Stimulated activated naive B cell treated with anti-CD40 and anti-IgM and Interleukin-4, amounts not matched to agents 10 μg/mL and 1 μg/mL and 100 μg/mL, for 72 hours (primary cell): ENCODE measurements at regions not wholly inside any gene's neighbourhood (a gene's known extent, or its start where the extent isn't known, plus 50 kb on each side); places are given as distances from the start of the nearest gene placed in this dataset.
"Not testable (repeated sequence)": the region's sequence is repeated elsewhere in the genome, so short reads cannot be mapped to it uniquely, and the experiment has no call there.

Source experiments
- ATAC-seq, 2 donors: fragments of 150-1000 bp; cut with Tn5 transposase; replicated peaks; 2 replicates each; pipeline ENCODE4 v1.10.0; 2021; ENCODE audit warnings: moderate library complexity in 1 of 2
- DNase-seq: peaks from one replicate; pipeline ENCODE4 v3.0.0; 2021
- H3K27ac Mint-ChIP-seq: one replicate; pipeline ENCODE4 v1.8.0; 2022; ENCODE audit warnings: mild to moderate bottlenecking, mixed read lengths
- H3K27me3 Mint-ChIP-seq, 2 donors: one replicate each; pipeline ENCODE4 v1.8.0; 2022; ENCODE audit warnings: mixed read lengths in 2 of 2
- H3K36me3 Mint-ChIP-seq, 2 donors: one replicate each; pipeline ENCODE4 v1.8.0; 2022; ENCODE audit warnings: mixed read lengths in 2 of 2, mild to moderate bottlenecking in 1 of 2
- H3K4me1 Mint-ChIP-seq, 2 donors: one replicate each; pipeline ENCODE4 v1.8.0; 2022; ENCODE audit warnings: mixed read lengths in 2 of 2, mild to moderate bottlenecking in 1 of 2
- H3K4me3 Mint-ChIP-seq, 2 donors: one replicate each; pipeline ENCODE4 v1.8.0; 2022; ENCODE audit warnings: mild to moderate bottlenecking in 2 of 2, mixed read lengths in 2 of 2, moderate library complexity in 1 of 2
- H3K9me3 Mint-ChIP-seq, 2 donors: one replicate each; pipeline ENCODE4 v1.8.0; 2022; ENCODE audit warnings: mixed read lengths in 2 of 2, mild to moderate bottlenecking in 1 of 2

- Mint-ChIP-seq H3K4me3 (no peak overlapping the region), H3K9me3 (peaks cover 7 to 8% of the 10 kb centered on the region in 2 donors)
Observed at GRCh38 chr17:54180950-54181349, 358.2 kb downstream of the KIF2B start.

GRCh38 chr17:54191261-54191660, 368.5 kb downstream of the KIF2B start:
- no peaks in the 10 kb centered on the region for H3K4me1 Mint-ChIP-seq
- no peak overlapping the region for H3K4me3 Mint-ChIP-seq
- ATAC-seq (no peak), DNase-seq (no peak)
- no peaks in the 10 kb centered on the region for H3K27me3 Mint-ChIP-seq
- no peak overlapping the region for H3K27ac Mint-ChIP-seq
- no peaks in the 10 kb centered on the region for H3K36me3 Mint-ChIP-seq
- H3K9me3 Mint-ChIP-seq: peaks cover 9 to 19% of the 10 kb centered on the region in 2 donors

More at GRCh38 chr17:54180950-54181349, 358.2 kb downstream of the KIF2B start:
- ATAC-seq (no peak), DNase-seq (no peak)
- Mint-ChIP-seq H3K27ac (no peak overlapping the region), H3K4me1 (no peaks in the 10 kb centered on the region), H3K36me3 (no peaks in the 10 kb centered on the region), H3K27me3 (no peaks in the 10 kb centered on the region)

GRCh38 chr17:54194268-54194667, 371.5 kb downstream of the KIF2B start:
- Mint-ChIP-seq H3K27me3 (no peaks in the 10 kb centered on the region), H3K4me1 (no peaks in the 10 kb centered on the region), H3K27ac (no peak overlapping the region), H3K9me3 (peaks cover 10 to 15% of the 10 kb centered on the region in 2 donors), H3K36me3 (no peaks in the 10 kb centered on the region), H3K4me3 (no peak overlapping the region)
- ATAC-seq (no peak), DNase-seq (no peak)

- Mint-ChIP-seq H3K27ac (no peak overlapping the region), H3K9me3 (peaks cover 4 to 7% of the 10 kb centered on the region in 2 donors), H3K27me3 (no peaks in the 10 kb centered on the region), H3K4me3 (no peak overlapping the region), H3K4me1 (no peaks in the 10 kb centered on the region), H3K36me3 (no peaks in the 10 kb centered on the region)
- DNase-seq (no peak), ATAC-seq (no peak)
Observed at GRCh38 chr17:54196751-54197150, 374.0 kb downstream of the KIF2B start.

GRCh38 chr17:54201380-54201779, 378.7 kb downstream of the KIF2B start:
- not testable (repeated sequence) for H3K27ac Mint-ChIP-seq, H3K27me3 Mint-ChIP-seq, H3K4me3 Mint-ChIP-seq, H3K4me1 Mint-ChIP-seq, ATAC-seq, DNase-seq, H3K36me3 Mint-ChIP-seq, H3K9me3 Mint-ChIP-seq

GRCh38 chr17:54220829-54221228, 398.1 kb downstream of the KIF2B start:
- ATAC-seq (no peak), DNase-seq (no peak)
- no peak overlapping the region for H3K4me3 Mint-ChIP-seq
- H3K27ac Mint-ChIP-seq: no peak overlapping the region
- H3K4me1 Mint-ChIP-seq: no peaks in the 10 kb centered on the region
- H3K27me3 Mint-ChIP-seq: no peaks in the 10 kb centered on the region
- peaks cover 0 to 2% of the 10 kb centered on the region in 2 donors for H3K9me3 Mint-ChIP-seq
- no peaks in the 10 kb centered on the region for H3K36me3 Mint-ChIP-seq

GRCh38 chr17:54221499-54221898, 398.8 kb downstream of the KIF2B start:
- Mint-ChIP-seq H3K36me3 (no peaks in the 10 kb centered on the region), H3K27me3 (no peaks in the 10 kb centered on the region), H3K4me3 (no peak overlapping the region), H3K27ac (no peak overlapping the region), H3K4me1 (no peaks in the 10 kb centered on the region), H3K9me3 (peaks cover 0 to 2% of the 10 kb centered on the region in 2 donors)
- DNase-seq (no peak), ATAC-seq (no peak)

- DNase-seq (no peak), ATAC-seq (no peak)
- Mint-ChIP-seq H3K36me3 (no peaks in the 10 kb centered on the region), H3K9me3 (peaks cover 2 to 3% of the 10 kb centered on the region in 2 donors), H3K4me3 (no peak overlapping the region), H3K4me1 (no peaks in the 10 kb centered on the region), H3K27me3 (no peaks in the 10 kb centered on the region), H3K27ac (no peak overlapping the region)
Observed at GRCh38 chr17:54235571-54235970, 412.8 kb downstream of the KIF2B start.

- H3K4me1 Mint-ChIP-seq: no peaks in the 10 kb centered on the region
- no peaks in the 10 kb centered on the region for H3K36me3 Mint-ChIP-seq
- H3K27me3 Mint-ChIP-seq: no peaks in the 10 kb centered on the region
- peaks cover 4 to 10% of the 10 kb centered on the region in 2 donors for H3K9me3 Mint-ChIP-seq
- no peak overlapping the region for H3K4me3 Mint-ChIP-seq
- ATAC-seq (no peak), DNase-seq (no peak)
- no peak overlapping the region for H3K27ac Mint-ChIP-seq
Observed at GRCh38 chr17:54237911-54238515, 415.3 kb downstream of the KIF2B start.

GRCh38 chr17:54239291-54239690, 416.6 kb downstream of the KIF2B start:
- ATAC-seq: no peak
- Mint-ChIP-seq H3K27ac (no peak overlapping the region), H3K9me3 (peaks cover 6 to 13% of the 10 kb centered on the region in 2 donors), H3K4me1 (no peaks in the 10 kb centered on the region), H3K27me3 (no peaks in the 10 kb centered on the region), H3K4me3 (no peak overlapping the region), H3K36me3 (no peaks in the 10 kb centered on the region)
- DNase-seq: no peak

- Mint-ChIP-seq H3K9me3 (peaks cover 0 to 2% of the 10 kb centered on the region in 2 donors), H3K36me3 (no peaks in the 10 kb centered on the region), H3K4me1 (no peaks in the 10 kb centered on the region), H3K27me3 (no peaks in the 10 kb centered on the region), H3K4me3 (no peak overlapping the region), H3K27ac (no peak overlapping the region)
- DNase-seq (no peak), ATAC-seq (no peak)
Observed at GRCh38 chr17:54255696-54256095, 433.0 kb downstream of the KIF2B start.

GRCh38 chr17:54256401-54256929, 433.7 kb downstream of the KIF2B start:
- Mint-ChIP-seq H3K36me3 (no peaks in the 10 kb centered on the region), H3K4me1 (no peaks in the 10 kb centered on the region), H3K4me3 (no peak overlapping the region), H3K27me3 (no peaks in the 10 kb centered on the region), H3K9me3 (peaks cover 1 to 7% of the 10 kb centered on the region in 2 donors), H3K27ac (no peak overlapping the region)
- no peak for DNase-seq
- ATAC-seq: no peak

- Mint-ChIP-seq H3K4me1 (no peaks in the 10 kb centered on the region), H3K9me3 (peaks cover 5 to 10% of the 10 kb centered on the region in 2 donors), H3K36me3 (no peaks in the 10 kb centered on the region), H3K27ac (no peak overlapping the region), H3K4me3 (no peak overlapping the region), H3K27me3 (no peaks in the 10 kb centered on the region)
- DNase-seq (no peak), ATAC-seq (no peak)
Observed at GRCh38 chr17:54257440-54257839, 434.7 kb downstream of the KIF2B start.

GRCh38 chr17:54259476-54259875, 436.7 kb downstream of the KIF2B start:
- ATAC-seq: no peak
- Mint-ChIP-seq H3K4me1 (no peaks in the 10 kb centered on the region), H3K9me3 (peaks cover 11 to 12% of the 10 kb centered on the region in 2 donors), H3K4me3 (no peak overlapping the region), H3K27me3 (no peaks in the 10 kb centered on the region), H3K27ac (no peak overlapping the region), H3K36me3 (no peaks in the 10 kb centered on the region)
- DNase-seq: no peak

GRCh38 chr17:54261465-54261864, 438.7 kb downstream of the KIF2B start:
- H3K27ac Mint-ChIP-seq: no peak overlapping the region
- no peak for ATAC-seq
- no peaks in the 10 kb centered on the region for H3K36me3 Mint-ChIP-seq
- H3K27me3 Mint-ChIP-seq: no peaks in the 10 kb centered on the region
- H3K4me3 Mint-ChIP-seq: no peak overlapping the region
- DNase-seq: no peak
- no peaks in the 10 kb centered on the region for H3K4me1 Mint-ChIP-seq
- H3K9me3 Mint-ChIP-seq: peaks cover 15 to 16% of the 10 kb centered on the region in 2 donors
